Smooth muscle cell (in vitro differentiated cells): ENCODE measurements at regions not wholly inside any gene's neighbourhood (a gene's known extent, or its start where the extent isn't known, plus 50 kb on each side); places are given as distances from the start of the nearest gene placed in this dataset.

ENCODE experiments used
- DNase-seq: peaks from one replicate; lab custom pipeline; 2025; ENCODE audit not compliant: unreplicated experiment; lab: John Stamatoyannopoulos, UW
- H2AFZ ChIP-seq: fragments of 200-600 bp; sonication (generic); 2 replicates; pipeline ENCODE4 v1.6.0; 2016; ENCODE audit warnings: antibody characterized with exemption, low read depth, mild to moderate bottlenecking
- H3F3A ChIP-seq: fragments of 200-600 bp; sonication (generic); 2 replicates; pipeline ENCODE4 v1.6.0; 2017; ENCODE audit warnings: antibody characterized with exemption, low read depth
- H3K27ac ChIP-seq: fragments of 200-600 bp; sonication (generic); 2 replicates; pipeline ENCODE4 v1.5.1; 2016; ENCODE audit warnings: low read depth, mild to moderate bottlenecking
- H3K27me3 ChIP-seq: fragments of 200-600 bp; sonication (generic); 2 replicates; pipeline ENCODE4 v1.6.1; 2016; ENCODE audit warnings: low read depth, mild to moderate bottlenecking
- H3K36me3 ChIP-seq: fragments of 200-600 bp; sonication (generic); 2 replicates; pipeline ENCODE4 v1.5.1; 2016; ENCODE audit warnings: low read depth
- H3K4me1 ChIP-seq: fragments of 200-600 bp; sonication (generic); 2 replicates; pipeline ENCODE4 v1.5.1; 2016; ENCODE audit warnings: low read depth
- H3K4me2 ChIP-seq: fragments of 200-600 bp; sonication (generic); 2 replicates; pipeline ENCODE4 v1.6.0; 2016; ENCODE audit warnings: mild to moderate bottlenecking
- H3K4me3 ChIP-seq: fragments of 200-600 bp; sonication (generic); 2 replicates; pipeline ENCODE4 v1.5.1; 2016; ENCODE audit warnings: mild to moderate bottlenecking
- H3K79me2 ChIP-seq: fragments of 200-600 bp; sonication (generic); 2 replicates; pipeline ENCODE4 v1.6.0; 2016; ENCODE audit warnings: low read depth, mild to moderate bottlenecking
- H3K9ac ChIP-seq: fragments of 200-600 bp; sonication (generic); 2 replicates; pipeline ENCODE4 v1.6.0; 2016; ENCODE audit warnings: low read depth
- H3K9me3 ChIP-seq: fragments of 200-600 bp; sonication (generic); replicated peaks from 2 replicates; pipeline ENCODE4 v1.5.1; 2016; ENCODE audit warnings: low read depth
- H4K20me1 ChIP-seq: fragments of 200-600 bp; sonication (generic); 2 replicates; pipeline ENCODE4 v1.6.0; 2016; ENCODE audit warnings: low read depth
- WGBS: methylation state at CpG from one replicate; pipeline ENCODE4 v1.1.7; 2016; ENCODE audit warnings: low lambda C conversion rate; 5-methylcytosine and 5-hydroxymethylcytosine counted together
- TF ChIP-seq, protein P1 (sequence below): fragments of 200-600 bp; sonication (generic); IDR thresholded peaks from 2 replicates; pipeline ENCODE4 v1.5.1; 2017; ENCODE audit warnings: borderline replicate concordance, mild to moderate bottlenecking, antibody characterized with exemption; ENCODE audit not compliant: insufficient read depth, poor library complexity, severe bottlenecking

DNA sequence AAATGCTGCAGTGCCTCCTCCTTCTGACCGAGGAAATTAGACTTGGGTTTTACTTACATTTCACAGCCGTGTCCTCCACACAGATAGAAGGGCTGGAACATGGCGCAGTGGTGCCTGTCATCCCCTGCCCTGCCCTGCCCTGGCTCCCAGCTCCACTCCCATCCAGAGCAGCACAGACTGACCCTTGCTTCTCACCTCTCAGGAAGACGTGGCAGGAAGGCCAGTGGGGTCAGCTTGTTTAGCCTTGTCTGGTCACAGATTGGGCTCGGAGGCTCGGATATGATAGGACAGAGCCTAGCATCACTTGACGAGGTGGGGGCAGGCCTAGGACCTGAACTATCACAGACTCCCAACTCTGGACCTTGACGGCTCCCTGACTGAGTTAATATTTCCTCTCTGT, 88.5 kb downstream of the LINGO1 start:
- Histone ChIP-seq H3F3A (peaks cover 5% of the 10 kb centered on the region), H3K4me1 (peaks cover 15% of the 10 kb centered on the region), H3K4me2 (no peak overlapping the region), H3K27me3 (no peaks in the 10 kb centered on the region), H3K9me3 (no peaks in the 10 kb centered on the region), H4K20me1 (no peaks in the 10 kb centered on the region), H3K27ac (no peak overlapping the region), H3K79me2 (no peaks in the 10 kb centered on the region), H3K9ac (no peak overlapping the region), H3K36me3 (no peaks in the 10 kb centered on the region), H3K4me3 (no peak overlapping the region), H2AFZ (no peak overlapping the region)
- 92% methylated on average over 8 of the region's 8 CpGs for WGBS
- no peak for DNase-seq
- TF ChIP-seq, protein P1, sequence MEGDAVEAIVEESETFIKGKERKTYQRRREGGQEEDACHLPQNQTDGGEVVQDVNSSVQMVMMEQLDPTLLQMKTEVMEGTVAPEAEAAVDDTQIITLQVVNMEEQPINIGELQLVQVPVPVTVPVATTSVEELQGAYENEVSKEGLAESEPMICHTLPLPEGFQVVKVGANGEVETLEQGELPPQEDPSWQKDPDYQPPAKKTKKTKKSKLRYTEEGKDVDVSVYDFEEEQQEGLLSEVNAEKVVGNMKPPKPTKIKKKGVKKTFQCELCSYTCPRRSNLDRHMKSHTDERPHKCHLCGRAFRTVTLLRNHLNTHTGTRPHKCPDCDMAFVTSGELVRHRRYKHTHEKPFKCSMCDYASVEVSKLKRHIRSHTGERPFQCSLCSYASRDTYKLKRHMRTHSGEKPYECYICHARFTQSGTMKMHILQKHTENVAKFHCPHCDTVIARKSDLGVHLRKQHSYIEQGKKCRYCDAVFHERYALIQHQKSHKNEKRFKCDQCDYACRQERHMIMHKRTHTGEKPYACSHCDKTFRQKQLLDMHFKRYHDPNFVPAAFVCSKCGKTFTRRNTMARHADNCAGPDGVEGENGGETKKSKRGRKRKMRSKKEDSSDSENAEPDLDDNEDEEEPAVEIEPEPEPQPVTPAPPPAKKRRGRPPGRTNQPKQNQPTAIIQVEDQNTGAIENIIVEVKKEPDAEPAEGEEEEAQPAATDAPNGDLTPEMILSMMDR: no peak

DNA sequence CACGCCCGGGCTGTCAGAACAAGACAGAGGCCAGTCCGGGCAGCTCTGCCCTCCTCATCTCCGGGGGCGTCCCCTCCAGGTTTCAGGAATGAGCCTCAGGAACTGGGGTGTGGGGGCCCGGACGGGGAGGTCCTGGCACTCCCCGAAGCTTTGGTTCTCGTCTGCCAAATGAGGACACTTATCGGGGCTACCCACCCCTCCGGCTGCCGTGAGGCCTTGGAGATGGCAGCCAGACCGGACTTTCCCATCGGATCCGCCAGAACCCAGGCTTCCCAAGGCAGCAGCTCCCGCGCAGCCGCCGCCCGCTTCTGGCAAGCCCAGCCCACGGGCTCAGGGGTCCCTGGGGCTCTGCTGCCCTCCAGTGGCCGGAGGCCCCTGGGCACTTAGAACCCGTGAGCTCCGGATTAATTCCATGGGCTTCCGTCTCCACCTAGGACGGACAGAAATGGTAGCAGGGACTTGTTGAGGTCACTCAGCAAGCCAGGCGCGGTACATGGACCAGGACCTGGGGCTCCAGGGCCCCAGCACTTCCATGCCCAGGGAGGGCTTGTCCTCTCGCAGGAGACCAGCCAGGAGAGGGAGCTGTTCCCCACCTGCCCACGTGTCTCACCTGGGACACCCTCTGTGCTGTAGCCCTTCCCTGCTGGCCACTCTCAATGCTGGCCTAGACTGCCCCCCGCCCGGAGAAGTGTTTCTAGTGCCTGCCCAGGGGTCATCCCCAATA, 89.4 kb downstream of the LINGO1 start:
- TF ChIP-seq, protein P1: peak; percentile 100
- 22% methylated on average over 32 of the region's 32 CpGs for WGBS
- no peaks in the 10 kb centered on the region for H3K27me3 ChIP-seq
- H4K20me1 ChIP-seq: no peaks in the 10 kb centered on the region
- H3F3A ChIP-seq: peaks cover 5% of the 10 kb centered on the region
- no peaks in the 10 kb centered on the region for H3K9me3 ChIP-seq
- H3K4me1 ChIP-seq: peaks cover 15% of the 10 kb centered on the region
- no peaks in the 10 kb centered on the region for H3K36me3 ChIP-seq
- no peak overlapping the region for H3K9ac ChIP-seq
- peak overlapping the region; percentile 87 for H3K4me2 ChIP-seq
- peak overlapping the region; percentile 38 for H3K4me3 ChIP-seq
- DNase-seq: peak; percentile 54
- no peaks in the 10 kb centered on the region for H3K79me2 ChIP-seq
- peak overlapping the region; percentile 91 for H2AFZ ChIP-seq
- no peak overlapping the region for H3K27ac ChIP-seq

DNA sequence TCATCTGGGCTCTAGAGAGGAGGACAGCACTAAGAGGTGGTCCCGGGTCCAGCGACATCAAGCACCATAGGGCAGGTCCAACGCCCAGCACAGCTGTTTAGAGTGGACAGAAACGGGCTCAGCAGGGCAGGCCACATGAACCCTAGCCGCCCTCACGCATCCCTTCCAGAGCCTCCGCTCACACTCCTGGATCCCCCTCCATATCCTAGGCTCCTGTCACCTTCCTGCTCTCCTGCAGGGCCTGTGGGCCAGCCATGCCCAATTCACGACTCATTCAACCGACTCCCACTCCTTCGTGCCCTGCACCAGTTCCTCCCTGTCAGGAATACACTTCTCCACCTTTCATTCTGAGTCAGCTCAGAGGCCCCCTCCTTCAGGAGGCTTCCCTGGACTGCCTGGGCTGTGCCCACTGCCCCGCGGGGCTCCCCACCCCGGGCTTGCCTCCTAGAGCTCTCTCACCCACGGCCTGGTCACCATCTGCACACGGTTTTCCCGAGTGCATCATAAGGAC, 90.2 kb downstream of the LINGO1 start:
- H3K9ac ChIP-seq: no peak overlapping the region
- no peak overlapping the region for H3K27ac ChIP-seq
- H3F3A ChIP-seq: peaks cover 5% of the 10 kb centered on the region
- H3K4me3 ChIP-seq: no peak overlapping the region
- no peaks in the 10 kb centered on the region for H4K20me1 ChIP-seq
- no peaks in the 10 kb centered on the region for H3K36me3 ChIP-seq
- no peaks in the 10 kb centered on the region for H3K27me3 ChIP-seq
- peak overlapping the region; percentile 87 for H3K4me2 ChIP-seq
- no peaks in the 10 kb centered on the region for H3K79me2 ChIP-seq
- H3K9me3 ChIP-seq: no peaks in the 10 kb centered on the region
- no peak for DNase-seq
- H3K4me1 ChIP-seq: peaks cover 15% of the 10 kb centered on the region
- TF ChIP-seq, protein P1: no peak
- H2AFZ ChIP-seq: peak overlapping the region; percentile 91
- 85% methylated on average over 16 of the region's 16 CpGs for WGBS
